K562 (cell line): ENCODE measurements at regions not wholly inside any gene's neighbourhood (a gene's known extent, or its start where the extent isn't known, plus 50 kb on each side); places are given as distances from the start of the nearest gene placed in this dataset.

Experiments
- ATAC-seq: fragments of 200-7000 bp; cut with Tn5 transposase; 3 replicates; pipeline ENCODE4 v1.9.1; 2020; ENCODE audit warnings: moderate library complexity
- BruUV-seq: library from RNA; stranded (reverse); fragments of 400-500 nt; replicated peaks from 2 replicates; lab custom pipeline; 2021; lab: Mats Ljungman, UMichigan
- CTCF ChIA-PET: fragments of 300-600 bp; formaldehyde crosslinking; extraction: SDS; loops from one replicate; lab custom pipeline; 2021; ENCODE audit warnings: low intra/inter-chr PET ratio; lab: Yijun Ruan, JAX
- POLR2A ChIA-PET: fragments of 300-600, 350-650 bp; sonication (Branson Sonifier 250); formaldehyde crosslinking; extraction: SDS; loops from one replicate; lab custom pipeline; 2021; ENCODE audit warnings: antibody characterized with exemption, inconsistent platforms; lab: Yijun Ruan, JAX
- DNase-seq, 4 experiments: peaks; one replicate each; pipeline versions ENCODE4 v3.0.0 to v3.0.0-alpha.2; 2011 to 2018; ENCODE audit warnings: low spot score in 3 of 4, mixed read lengths in 3 of 4; ENCODE audit errors: extremely low read depth in 1 of 4
- FAIRE-seq: peaks from 2 replicates; lab custom pipeline; 2011; peaks lifted over from hg19 to GRCh38; lab: Jason Lieb, UNC
- H2AFZ ChIP-seq: 2 replicates; pipeline ENCODE4 v1.6.0; 2011; ENCODE audit warnings: low read depth, low read length, control low read depth, inconsistent platforms
- H3K27ac ChIP-seq: fragments of 200-600 bp; 3 replicates; pipeline ENCODE4 v1.8.0; 2011; ENCODE audit warnings: low read depth, mild to moderate bottlenecking, control low read depth, inconsistent platforms, low read length, moderate library complexity, mixed read lengths; ENCODE audit errors: extremely low read depth
- H3K27me3 ChIP-seq, 2 experiments: fragments of 300-600 bp in 1 of 2; 2 replicates in 1 of 2; 3 replicates in 1 of 2; pipeline versions ENCODE4 v1.6.0 to v1.8.0; 2011; ENCODE audit warnings: inconsistent platforms in 2 of 2, low read length in 2 of 2, mild to moderate bottlenecking in 1 of 2, mixed read lengths in 1 of 2, moderate library complexity in 1 of 2; ENCODE audit not compliant: control insufficient read depth in 2 of 2, insufficient read depth in 2 of 2
- H3K36me3 ChIP-seq: fragments of 300-600 bp; 3 replicates; pipeline ENCODE4 v1.8.0; 2011; ENCODE audit warnings: mild to moderate bottlenecking, low read length, inconsistent platforms; ENCODE audit not compliant: control insufficient read depth, insufficient read depth
- H3K4me1 ChIP-seq, 2 experiments: fragments of 200-600 bp in 1 of 2; replicated peaks in 1 of 2; 2 replicates in 1 of 2; 3 replicates in 1 of 2; pipeline versions ENCODE4 v1.5.1 to v1.8.0; 2011; ENCODE audit warnings: inconsistent platforms in 2 of 2, low read length in 2 of 2, mild to moderate bottlenecking in 1 of 2, mixed read lengths in 1 of 2, moderate library complexity in 1 of 2; ENCODE audit not compliant: control insufficient read depth in 2 of 2, insufficient read depth in 2 of 2
- H3K4me2 ChIP-seq: 2 replicates; pipeline ENCODE4 v1.6.1; 2011; ENCODE audit warnings: low read length, control low read depth, inconsistent platforms, mixed read lengths; ENCODE audit not compliant: insufficient read depth
- H3K4me3 ChIP-seq: fragments of 200-600 bp; sonication (generic), shearing (Covaris generic); 2 replicates; pipeline ENCODE4 v1.5.1; 2016; ENCODE audit warnings: control low read depth, inconsistent platforms
- H3K79me2 ChIP-seq: fragments of 200-600 bp; 3 replicates; pipeline ENCODE4 v1.8.0; 2011; ENCODE audit warnings: low read length, inconsistent platforms; ENCODE audit not compliant: control insufficient read depth, insufficient read depth
- H3K9ac ChIP-seq, 2 experiments: 2 replicates each; pipeline versions ENCODE4 v1.6.0 to v1.6.1; 2011; ENCODE audit warnings: low read depth in 2 of 2, low read length in 2 of 2, control low read depth in 1 of 2, inconsistent platforms in 1 of 2, mild to moderate bottlenecking in 1 of 2, mixed read lengths in 1 of 2; ENCODE audit not compliant: insufficient read depth in 1 of 2
- H3K9me1 ChIP-seq: one replicate; pipeline ENCODE4 v1.6.0; 2011; ENCODE audit warnings: inconsistent platforms, mild to moderate bottlenecking, low read length, moderate library complexity; ENCODE audit not compliant: control insufficient read depth, insufficient read depth
- H3K9me3 ChIP-seq: replicated peaks from 2 replicates; pipeline ENCODE4 v1.5.1; 2011; ENCODE audit warnings: low read depth, low read length, inconsistent platforms; ENCODE audit not compliant: control insufficient read depth, insufficient read depth
- H4K20me1 ChIP-seq: replicated peaks from 2 replicates; pipeline ENCODE4 v1.6.1; 2011; ENCODE audit warnings: low read length, inconsistent platforms, mixed read lengths; ENCODE audit not compliant: control insufficient read depth, insufficient read depth
- ATF1 ChIP-seq, 2 experiments: fragments of 450-650 bp in 1 of 2; IDR thresholded peaks; 2 replicates each; pipeline ENCODE4 v1.6.1; 2016; ENCODE audit warnings: missing compliant biosample characterization in 1 of 2, missing genetic modification characterization in 1 of 2
- CTBP1 ChIP-seq: fragments of 450-650 bp; IDR thresholded peaks from 2 replicates; pipeline ENCODE4 v1.6.1; 2016; ENCODE audit warnings: borderline replicate concordance
- HMG20B ChIP-seq: fragments of 250-450 bp; sonication (Bioruptor Pico); IDR thresholded peaks from 2 replicates; pipeline ENCODE4 v1.5.0; 2021; ENCODE audit warnings: mild to moderate bottlenecking
- MAFG ChIP-seq: fragments of 450-650 bp; conservative IDR thresholded peaks from 2 replicates; pipeline ENCODE4 v1.6.1; 2016; ENCODE audit warnings: missing genetic modification characterization, missing compliant biosample characterization
- PYGO2 ChIP-seq: fragments of 450-650 bp; IDR thresholded peaks from 2 replicates; pipeline ENCODE4 v1.6.1; 2016; ENCODE audit warnings: mild to moderate bottlenecking, missing genetic modification characterization, moderate library complexity, missing compliant biosample characterization
- TCF7 ChIP-seq: sonication (generic); IDR thresholded peaks from 2 replicates; pipeline ENCODE4 v1.6.1; 2016; ENCODE audit warnings: antibody characterized with exemption, borderline replicate concordance
- ZNF24 ChIP-seq: fragments of 450-650 bp; IDR thresholded peaks from 2 replicates; pipeline ENCODE4 v1.6.1; 2016
- ZNF431 ChIP-seq: sonication (generic); formaldehyde crosslinking; IDR thresholded peaks from 2 replicates; pipeline ENCODE4 v1.8.0; 2022; ENCODE audit warnings: mild to moderate bottlenecking, missing genetic modification reagents
- ZNF436 ChIP-seq: fragments of 250-450, 450-650 bp; sonication (Bioruptor Pico); formaldehyde crosslinking; IDR thresholded peaks from 2 replicates; pipeline ENCODE4 v1.7.0; 2020; ENCODE audit warnings: mild to moderate bottlenecking
- WGBS: fragments of 100-300 bp; shearing (Covaris generic); methylation state at CpG from one replicate; pipeline ENCODE4 v1.1.6; 2016; ENCODE audit warnings: low coverage, mixed read lengths; ENCODE audit not compliant: insufficient coverage; ENCODE audit errors: missing lambda C conversion rate; 5-methylcytosine and 5-hydroxymethylcytosine counted together
- in situ Hi-C: fragments of 300-500 bp; cut with MboI; formaldehyde crosslinking; loops from 4 replicates; pipeline ENCODE4 v1.15.0; 2018; ENCODE audit warnings: inconsistent platforms, mixed read lengths
- intact Hi-C: fragments of 100-400 bp; cut with micrococcal nuclease; formaldehyde crosslinking; loops from 2 replicates; pipeline ENCODE4 v1.14.2; 2022

- H3K9ac ChIP-seq, result no peak overlapping the region
- H3K4me3 ChIP-seq, result no peak overlapping the region
- H2AFZ ChIP-seq, result 0 out of 2 replicates have a peak overlapping the region, but pooled peaks have one; percentile 16
- no TSS peak for BruUV-seq
- in situ Hi-C loops, result no loop called here
- intact Hi-C loops, result no loop called here
- no peaks in the 10 kb centered on the region for H3K27me3 ChIP-seq
- WGBS, result 18% methylated on average over 2 of the region's 2 CpGs
- H3K9me3 ChIP-seq, result no peaks in the 10 kb centered on the region
- no peak overlapping the region for H3K4me2 ChIP-seq
- TF ChIP-seq ZNF436 (CRISPR knock-in tag) (no peak), ZNF431 (CRISPR knock-in tag) (no peak), TCF7 (no peak), HMG20B (CRISPR knock-in tag) (no peak), ZNF24 (no peak), PYGO2 (tag) (no peak), CTBP1 (no peak), ATF1 (CRISPR knock-in tag; IDR thresholded peaks at IDR 0.05) (no peak), ATF1 (tag; IDR thresholded peaks at IDR 0.05) (no peak), MAFG (tag) (no peak)
- TF ChIP-seq, all 486 proteins: peak for 0
- ChIA-PET CTCF (no interaction called here), POLR2A (interaction anchor here (0.6 kb wide), 1 partner anchor 9 kb away, joined by 3 read pairs; no protein-coding TSS in a partner anchor)
- DNase-seq (no peak), ATAC-seq (no peak), FAIRE-seq (no peak)
- Histone ChIP-seq H3K79me2 (no peaks in the 10 kb centered on the region), H3K36me3 (no peaks in the 10 kb centered on the region), H3K27ac (no peak overlapping the region), H3K9me1 (no peaks in the 10 kb centered on the region), H4K20me1 (no peaks in the 10 kb centered on the region), H3K4me1 (no peaks in the 10 kb centered on the region)
These were observed 200.0 kb upstream of the CBLB start for GRCh38 chr3:106068795-106069194.
